Liver (tissue), 8 donors: ENCODE measurements at regions not wholly inside any gene's neighbourhood (a gene's known extent, or its start where the extent isn't known, plus 50 kb on each side); places are given as distances from the start of the nearest gene placed in this dataset.

Source experiments
- DNase-seq: peaks from one replicate; pipeline ENCODE4 v3.0.0-alpha.2; 2017; ENCODE audit warnings: low spot score
- H3K27ac ChIP-seq, 2 donors: one replicate each; pipeline ENCODE4 v1.7.0; 2013; ENCODE audit warnings: inconsistent platforms in 2 of 2, low read length in 2 of 2, control low read depth in 1 of 2, low read depth in 1 of 2, mild to moderate bottlenecking in 1 of 2
- H3K27me3 ChIP-seq, 4 donors: one replicate each; pipeline versions ENCODE4 v1.6.1 to v1.7.0; 2013; ENCODE audit warnings: low read length in 3 of 4, inconsistent platforms in 1 of 4, mild to moderate bottlenecking in 1 of 4, moderate library complexity in 1 of 4; ENCODE audit not compliant: control insufficient read depth in 4 of 4, insufficient read depth in 4 of 4
- H3K36me3 ChIP-seq, 4 donors: one replicate each; pipeline versions ENCODE4 v1.6.1 to v1.7.0; 2013; ENCODE audit warnings: low read length in 3 of 4, mild to moderate bottlenecking in 3 of 4, low read depth in 1 of 4, moderate library complexity in 1 of 4; ENCODE audit not compliant: control insufficient read depth in 4 of 4, insufficient read depth in 3 of 4
- H3K4me1 ChIP-seq, 4 donors: one replicate each; pipeline versions ENCODE4 v1.6.1 to v1.7.0; 2013; ENCODE audit warnings: low read length in 3 of 4, mild to moderate bottlenecking in 3 of 4, moderate library complexity in 1 of 4; ENCODE audit not compliant: control insufficient read depth in 4 of 4, insufficient read depth in 4 of 4
- H3K4me3 ChIP-seq, 3 donors: one replicate each; pipeline versions ENCODE4 v1.6.1 to v1.7.0; 2013; ENCODE audit warnings: low read length in 3 of 3, control low read depth in 1 of 3, low read depth in 1 of 3, mild to moderate bottlenecking in 1 of 3
- H3K9ac ChIP-seq, 2 donors: one replicate each; pipeline ENCODE4 v1.7.0; 2013; ENCODE audit warnings: low read length in 2 of 2, mild to moderate bottlenecking in 2 of 2, moderate library complexity in 2 of 2, control low read depth in 1 of 2, low read depth in 1 of 2
- H3K9me3 ChIP-seq, 4 donors: one replicate each; pipeline versions ENCODE4 v1.6.1 to v1.7.0; 2013; ENCODE audit warnings: low read length in 3 of 4; ENCODE audit not compliant: control insufficient read depth in 4 of 4
- ATF3 ChIP-seq: IDR thresholded peaks from 2 replicates; pipeline ENCODE4 v1.6.1; 2016; ENCODE audit warnings: antibody characterized with exemption
- CTCF ChIP-seq: fragments of 150-350 bp; IDR thresholded peaks from 2 replicates; pipeline ENCODE4 v1.5.1; 2017; ENCODE audit warnings: improper control_type of control experiment, low read depth, low read length; ENCODE audit not compliant: missing input control
- EGR1 ChIP-seq, 2 donors: IDR thresholded peaks; 2 replicates each; pipeline ENCODE4 v1.6.1; 2016 to 2018; ENCODE audit warnings: antibody characterized with exemption in 2 of 2, low read depth in 2 of 2
- FOXA1 ChIP-seq: IDR thresholded peaks from 2 replicates; pipeline ENCODE4 v1.6.1; 2016; ENCODE audit warnings: antibody characterized with exemption
- FOXA2 ChIP-seq: IDR thresholded peaks from 2 replicates; pipeline ENCODE4 v1.6.1; 2016; ENCODE audit warnings: antibody characterized with exemption
- GABPA ChIP-seq, 2 donors: IDR thresholded peaks in 1 of 2; conservative IDR thresholded peaks in 1 of 2; 2 replicates each; pipeline ENCODE4 v1.6.1; 2016; ENCODE audit warnings: antibody characterized with exemption in 2 of 2, mild to moderate bottlenecking in 1 of 2, moderate library complexity in 1 of 2
- HNF4A ChIP-seq, 2 donors: conservative IDR thresholded peaks; 2 replicates each; pipeline ENCODE4 v1.6.1; 2016; ENCODE audit warnings: antibody characterized with exemption in 2 of 2, mild to moderate bottlenecking in 2 of 2
- HNF4G ChIP-seq: IDR thresholded peaks from 2 replicates; pipeline ENCODE4 v1.6.1; 2016; ENCODE audit warnings: antibody characterized with exemption
- JUND ChIP-seq, 2 donors: IDR thresholded peaks; 2 replicates each; pipeline ENCODE4 v1.6.1; 2016; ENCODE audit warnings: antibody characterized with exemption in 2 of 2
- MAX ChIP-seq: IDR thresholded peaks from 2 replicates; pipeline ENCODE4 v1.6.1; 2016; ENCODE audit warnings: antibody characterized with exemption
- NR2F2 ChIP-seq: IDR thresholded peaks from 2 replicates; pipeline ENCODE4 v1.6.1; 2016; ENCODE audit warnings: antibody characterized with exemption
- RAD21 ChIP-seq, 2 donors: IDR thresholded peaks; 2 replicates each; pipeline ENCODE4 v1.6.1; 2016; ENCODE audit warnings: antibody characterized with exemption in 2 of 2, mild to moderate bottlenecking in 2 of 2
- REST ChIP-seq: IDR thresholded peaks from 2 replicates; pipeline ENCODE4 v1.6.1; 2016; ENCODE audit warnings: antibody characterized with exemption, mild to moderate bottlenecking
- RXRA ChIP-seq, 2 donors: IDR thresholded peaks; 2 replicates each; pipeline ENCODE4 v1.6.1; 2017 to 2018; ENCODE audit warnings: antibody characterized with exemption in 2 of 2, mild to moderate bottlenecking in 1 of 2
- SP1 ChIP-seq: IDR thresholded peaks from 2 replicates; pipeline ENCODE4 v1.6.1; 2018; ENCODE audit warnings: antibody characterized with exemption, mild to moderate bottlenecking
- TAF1 ChIP-seq: conservative IDR thresholded peaks from 2 replicates; pipeline ENCODE4 v1.6.1; 2016; ENCODE audit warnings: antibody characterized with exemption, mild to moderate bottlenecking
- YY1 ChIP-seq: IDR thresholded peaks from 2 replicates; pipeline ENCODE4 v1.6.1; 2016; ENCODE audit warnings: antibody characterized with exemption, mild to moderate bottlenecking
- ZBTB33 ChIP-seq: IDR thresholded peaks from 2 replicates; pipeline ENCODE4 v1.6.1; 2016; ENCODE audit warnings: antibody characterized with exemption
- WGBS: extraction: QIAGEN DNeasy Blood & Tissue Kit; methylation state at CpG from one replicate; pipeline ENCODE4 v1.1.7; 2013; 5-methylcytosine and 5-hydroxymethylcytosine counted together
- donor health status: healthy.
- donor health status: healthy.
- donor health status: healthy.
- donor health status: healthy.
- donor health status: healthy.

- H3K9me3 ChIP-seq = no peaks in the 10 kb centered on the region
- H3K9ac ChIP-seq = no peak overlapping the region
- no peaks in the 10 kb centered on the region for H3K36me3 ChIP-seq
- TF ChIP-seq NR2F2 (no peak), FOXA1 (no peak), ATF3 (no peak), RAD21 (IDR thresholded peaks at IDR 0.05) (no peak), MAX (no peak), GABPA (IDR thresholded peaks at IDR 0.05 in 1 of 2, conservative IDR thresholded peaks at IDR 0.05 in 1 of 2) (no peak), JUND (IDR thresholded peaks at IDR 0.05) (no peak), EGR1 (IDR thresholded peaks at IDR 0.05; ENCODE audit: low read depth in 2 of 2) (no peak), SP1 (no peak)
- peaks cover 0 to 5% (median 2%) of the 10 kb centered on the region in 4 donors for H3K4me1 ChIP-seq
- H3K27ac ChIP-seq = no peak overlapping the region
- WGBS = 80% methylated on average over 9 of the region's 9 CpGs
- H3K4me3 ChIP-seq = no peak overlapping the region
- no peak for DNase-seq
- H3K27me3 ChIP-seq = no peaks in the 10 kb centered on the region
Observed at GRCh38 chr6:168248148-168248620, 71.4 kb downstream of the DACT2 start.

- H3K9me3 ChIP-seq = no peaks in the 10 kb centered on the region
- H3K36me3 ChIP-seq = no peaks in the 10 kb centered on the region
- H3K9ac ChIP-seq = no peak overlapping the region
- 31% methylated on average over 16 of the region's 16 CpGs for WGBS
- peaks cover 0 to 5% (median 2%) of the 10 kb centered on the region in 4 donors for H3K4me1 ChIP-seq
- TF ChIP-seq RAD21 (IDR thresholded peaks at IDR 0.05) (peak; percentile 37 to 60), SP1 (no peak), REST (no peak), EGR1 (IDR thresholded peaks at IDR 0.05; ENCODE audit: low read depth in 2 of 2) (no peak), TAF1 (no peak), YY1 (peak; percentile 83), RXRA (IDR thresholded peaks at IDR 0.05) (peak in 1 of 2 donors; percentile 66), FOXA1 (no peak), ZBTB33 (no peak), CTCF (no peak), NR2F2 (no peak), MAX (no peak), HNF4G (no peak), HNF4A (conservative IDR thresholded peaks at IDR 0.05) (peak in 1 of 2 donors; percentile 8), FOXA2 (no peak), GABPA (IDR thresholded peaks at IDR 0.05 in 1 of 2, conservative IDR thresholded peaks at IDR 0.05 in 1 of 2) (no peak), JUND (IDR thresholded peaks at IDR 0.05) (no peak), ATF3 (no peak)
- H3K27ac ChIP-seq = peak overlapping the region in 1 of 2 donors; percentile 19
- DNase-seq = no peak
- H3K4me3 ChIP-seq = no peak overlapping the region
- no peaks in the 10 kb centered on the region for H3K27me3 ChIP-seq
Observed at GRCh38 chr6:168247443-168248147, 72.0 kb downstream of the DACT2 start.
